ENCODE measurements at regions not wholly inside any gene's neighbourhood (a gene's known extent, or its start where the extent isn't known, plus 50 kb on each side); places are given as distances from the start of the nearest gene placed in this dataset.

DNA sequence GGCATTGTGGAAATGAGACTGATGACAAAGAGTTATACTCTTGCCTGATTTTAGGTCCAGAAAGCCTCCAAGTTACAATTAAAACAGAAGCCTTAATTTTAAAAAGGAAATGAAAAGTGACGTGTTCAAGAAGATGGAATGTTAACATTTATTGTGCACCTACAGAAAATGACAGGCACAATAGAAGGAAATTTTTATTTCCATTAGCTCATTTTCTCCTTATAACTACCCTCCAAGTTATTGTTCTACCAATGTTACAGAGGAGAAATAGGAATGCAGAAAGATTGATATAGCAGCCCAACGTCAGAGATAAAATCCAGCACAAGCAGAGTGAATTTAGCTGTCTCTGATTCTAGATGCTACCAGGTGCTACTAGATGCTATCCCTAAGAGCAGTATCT lies 736.9 kb upstream of the KIRREL3 start (continued):
- TF ChIP-seq, protein P1, sequence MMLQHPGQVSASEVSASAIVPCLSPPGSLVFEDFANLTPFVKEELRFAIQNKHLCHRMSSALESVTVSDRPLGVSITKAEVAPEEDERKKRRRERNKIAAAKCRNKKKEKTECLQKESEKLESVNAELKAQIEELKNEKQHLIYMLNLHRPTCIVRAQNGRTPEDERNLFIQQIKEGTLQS (IDR thresholded peaks at IDR 0.05; ENCODE audit: borderline replicate concordance, extremely low read depth, low read depth, low read length) = no peak
- TF ChIP-seq, protein P2, sequence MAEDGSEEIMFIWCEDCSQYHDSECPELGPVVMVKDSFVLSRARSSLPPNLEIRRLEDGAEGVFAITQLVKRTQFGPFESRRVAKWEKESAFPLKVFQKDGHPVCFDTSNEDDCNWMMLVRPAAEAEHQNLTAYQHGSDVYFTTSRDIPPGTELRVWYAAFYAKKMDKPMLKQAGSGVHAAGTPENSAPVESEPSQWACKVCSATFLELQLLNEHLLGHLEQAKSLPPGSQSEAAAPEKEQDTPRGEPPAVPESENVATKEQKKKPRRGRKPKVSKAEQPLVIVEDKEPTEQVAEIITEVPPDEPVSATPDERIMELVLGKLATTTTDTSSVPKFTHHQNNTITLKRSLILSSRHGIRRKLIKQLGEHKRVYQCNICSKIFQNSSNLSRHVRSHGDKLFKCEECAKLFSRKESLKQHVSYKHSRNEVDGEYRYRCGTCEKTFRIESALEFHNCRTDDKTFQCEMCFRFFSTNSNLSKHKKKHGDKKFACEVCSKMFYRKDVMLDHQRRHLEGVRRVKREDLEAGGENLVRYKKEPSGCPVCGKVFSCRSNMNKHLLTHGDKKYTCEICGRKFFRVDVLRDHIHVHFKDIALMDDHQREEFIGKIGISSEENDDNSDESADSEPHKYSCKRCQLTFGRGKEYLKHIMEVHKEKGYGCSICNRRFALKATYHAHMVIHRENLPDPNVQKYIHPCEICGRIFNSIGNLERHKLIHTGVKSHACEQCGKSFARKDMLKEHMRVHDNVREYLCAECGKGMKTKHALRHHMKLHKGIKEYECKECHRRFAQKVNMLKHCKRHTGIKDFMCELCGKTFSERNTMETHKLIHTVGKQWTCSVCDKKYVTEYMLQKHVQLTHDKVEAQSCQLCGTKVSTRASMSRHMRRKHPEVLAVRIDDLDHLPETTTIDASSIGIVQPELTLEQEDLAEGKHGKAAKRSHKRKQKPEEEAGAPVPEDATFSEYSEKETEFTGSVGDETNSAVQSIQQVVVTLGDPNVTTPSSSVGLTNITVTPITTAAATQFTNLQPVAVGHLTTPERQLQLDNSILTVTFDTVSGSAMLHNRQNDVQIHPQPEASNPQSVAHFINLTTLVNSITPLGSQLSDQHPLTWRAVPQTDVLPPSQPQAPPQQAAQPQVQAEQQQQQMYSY (CRISPR knock-in tag; IDR thresholded peaks at IDR 0.05) = no peak
- TF ChIP-seq, protein P3, sequence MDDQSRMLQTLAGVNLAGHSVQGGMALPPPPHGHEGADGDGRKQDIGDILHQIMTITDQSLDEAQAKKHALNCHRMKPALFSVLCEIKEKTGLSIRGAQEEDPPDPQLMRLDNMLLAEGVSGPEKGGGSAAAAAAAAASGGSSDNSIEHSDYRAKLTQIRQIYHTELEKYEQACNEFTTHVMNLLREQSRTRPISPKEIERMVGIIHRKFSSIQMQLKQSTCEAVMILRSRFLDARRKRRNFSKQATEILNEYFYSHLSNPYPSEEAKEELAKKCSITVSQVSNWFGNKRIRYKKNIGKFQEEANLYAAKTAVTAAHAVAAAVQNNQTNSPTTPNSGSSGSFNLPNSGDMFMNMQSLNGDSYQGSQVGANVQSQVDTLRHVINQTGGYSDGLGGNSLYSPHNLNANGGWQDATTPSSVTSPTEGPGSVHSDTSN (IDR thresholded peaks at IDR 0.05; ENCODE audit: insufficient replicate concordance, low read depth, low read length) = no peak
- no peak for TF ChIP-seq NR2C1 (IDR thresholded peaks at IDR 0.05)

DNA sequence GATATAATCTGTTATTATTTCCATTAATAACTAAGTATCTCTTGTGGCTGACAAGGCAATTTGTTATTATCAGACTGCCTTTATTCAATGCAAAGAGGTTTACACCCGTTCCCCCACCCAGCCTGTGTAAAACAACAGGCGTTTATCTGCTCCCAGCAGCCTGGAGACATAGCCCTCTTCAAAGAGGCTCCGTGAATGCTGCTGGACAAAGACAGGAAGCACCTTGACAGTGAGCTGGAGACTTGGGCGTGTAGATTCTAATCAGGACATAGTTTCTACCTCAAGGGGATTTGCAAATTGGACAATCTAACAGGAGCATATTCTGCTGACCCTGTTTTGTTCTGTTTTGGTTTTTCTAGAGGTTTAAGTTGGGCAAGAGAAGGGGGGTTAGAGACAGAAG lies 733.0 kb upstream of the KIRREL3 start:
- DNase-seq (ENCODE audit: low read depth, low spot score) (no peak), ATAC-seq (no peak), FAIRE-seq (no peak)
- WGBS (ENCODE audit: insufficient coverage, insufficient replicate concordance, low lambda C conversion rate, missing lambda C conversion rate) = 1% methylated on average over 4 of the region's 4 CpGs
- no peak overlapping the region for H3K4me2 ChIP-seq (ENCODE audit: control insufficient read depth, insufficient read depth)
- BruUV-seq (replicated peaks) = no TSS peak
- no peaks in the 10 kb centered on the region for H3K9me3 ChIP-seq (replicated peaks; ENCODE audit: control insufficient read depth, insufficient read depth, low read length)
- H3K4me3 ChIP-seq = no peak overlapping the region
- no peaks in the 10 kb centered on the region for H3K4me1 ChIP-seq (ENCODE audit: control insufficient read depth, insufficient read depth, low read length)
- no peak overlapping the region for H2AFZ ChIP-seq (ENCODE audit: control insufficient read depth, low read depth, low read length)
- no peak overlapping the region for H3K9ac ChIP-seq (ENCODE audit: control insufficient read depth, insufficient read depth, low read length)
- no peaks in the 10 kb centered on the region for H3K27me3 ChIP-seq (replicated peaks in 1 of 2; ENCODE audit: control insufficient read depth in 2 of 2, insufficient read depth in 2 of 2, low read length in 1 of 2)
- ChIA-PET CTCF (no interaction called here), SMC1A (ENCODE audit: uncharacterized antibody, unreplicated experiment) (no interaction called here), RAD21 (ENCODE audit: unreplicated experiment) (no interaction called here), POLR2A (no interaction called here)
- in situ Hi-C loops (cut with MboI) = no loop called here
- H3K36me3 ChIP-seq (ENCODE audit: control insufficient read depth in 2 of 2, insufficient read depth in 2 of 2, low read length in 1 of 2) = no peaks in the 10 kb centered on the region
- no peak overlapping the region for H3K27ac ChIP-seq (ENCODE audit: control insufficient read depth, insufficient read depth)
- no peaks in the 10 kb centered on the region for H3K79me2 ChIP-seq (ENCODE audit: control insufficient read depth, insufficient read depth, low read length)
- no peaks in the 10 kb centered on the region for H4K20me1 ChIP-seq (ENCODE audit: control insufficient read depth, insufficient read depth)
- intact Hi-C loops (cut with micrococcal nuclease; ENCODE audit: unreplicated experiment) = no loop called here
- TF ChIP-seq POU2F2 (IDR thresholded peaks at IDR 0.05; ENCODE audit: borderline replicate concordance, low read depth, low read length) (no peak), SRF (IDR thresholded peaks at IDR 0.05; ENCODE audit: low read depth in 2 of 2, low read length in 2 of 2) (no peak), CREB1 (IDR thresholded peaks at IDR 0.05; ENCODE audit: low read depth) (no peak), STAT1 (conservative IDR thresholded peaks at IDR 0.05) (no peak), PAX8 (IDR thresholded peaks at IDR 0.05) (no peak), KAT2A (conservative IDR thresholded peaks at IDR 0.05; ENCODE audit: control insufficient read depth, low read depth, low read length) (no peak), ZSCAN29 (IDR thresholded peaks at IDR 0.05) (no peak), CHD2 (IDR thresholded peaks at IDR 0.05; ENCODE audit: borderline replicate concordance, low read depth, low read length) (no peak), ZNF274 (IDR thresholded peaks at IDR 0.05; ENCODE audit: insufficient read depth, insufficient read length) (no peak), ATF7 (IDR thresholded peaks at IDR 0.05; ENCODE audit: low read depth) (no peak), JUND (IDR thresholded peaks at IDR 0.05; ENCODE audit: low read depth, low read length) (no peak), RAD51 (IDR thresholded peaks at IDR 0.05) (no peak), CBX5 (IDR thresholded peaks at IDR 0.05; ENCODE audit: low read depth) (no peak), CBFB (IDR thresholded peaks at IDR 0.05; ENCODE audit: low read depth) (no peak)
- TF ChIP-seq, protein P4, sequence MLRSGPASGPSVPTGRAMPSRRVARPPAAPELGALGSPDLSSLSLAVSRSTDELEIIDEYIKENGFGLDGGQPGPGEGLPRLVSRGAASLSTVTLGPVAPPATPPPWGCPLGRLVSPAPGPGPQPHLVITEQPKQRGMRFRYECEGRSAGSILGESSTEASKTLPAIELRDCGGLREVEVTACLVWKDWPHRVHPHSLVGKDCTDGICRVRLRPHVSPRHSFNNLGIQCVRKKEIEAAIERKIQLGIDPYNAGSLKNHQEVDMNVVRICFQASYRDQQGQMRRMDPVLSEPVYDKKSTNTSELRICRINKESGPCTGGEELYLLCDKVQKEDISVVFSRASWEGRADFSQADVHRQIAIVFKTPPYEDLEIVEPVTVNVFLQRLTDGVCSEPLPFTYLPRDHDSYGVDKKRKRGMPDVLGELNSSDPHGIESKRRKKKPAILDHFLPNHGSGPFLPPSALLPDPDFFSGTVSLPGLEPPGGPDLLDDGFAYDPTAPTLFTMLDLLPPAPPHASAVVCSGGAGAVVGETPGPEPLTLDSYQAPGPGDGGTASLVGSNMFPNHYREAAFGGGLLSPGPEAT (IDR thresholded peaks at IDR 0.05; ENCODE audit: low read depth) = no peak

Data from GM12878 (cell line).